HL-60 (cell line): ENCODE measurements at regions not wholly inside any gene's neighbourhood (a gene's known extent, or its start where the extent isn't known, plus 50 kb on each side); places are given as distances from the start of the nearest gene placed in this dataset.

Experiments used
- CTCF ChIP-seq: IDR thresholded peaks from one replicate; pipeline ENCODE4 v1.5.1; 2011; ENCODE audit warnings: low read length, control low read depth, inconsistent platforms; ENCODE audit not compliant: insufficient read depth
- GABPA ChIP-seq: IDR thresholded peaks from 2 replicates; pipeline ENCODE4 v1.6.1; 2012; ENCODE audit warnings: low read depth
- POLR2AphosphoS5 ChIP-seq: IDR thresholded peaks from 2 replicates; pipeline ENCODE4 v1.6.1; 2012; ENCODE audit warnings: low read depth
- REST ChIP-seq: IDR thresholded peaks from 2 replicates; pipeline ENCODE4 v1.6.1; 2012; ENCODE audit warnings: low read depth; ENCODE audit not compliant: insufficient replicate concordance
- SPI1 ChIP-seq: IDR thresholded peaks from 2 replicates; pipeline ENCODE4 v1.6.1; 2012; ENCODE audit warnings: low read depth, mild to moderate bottlenecking, borderline replicate concordance

DNA sequence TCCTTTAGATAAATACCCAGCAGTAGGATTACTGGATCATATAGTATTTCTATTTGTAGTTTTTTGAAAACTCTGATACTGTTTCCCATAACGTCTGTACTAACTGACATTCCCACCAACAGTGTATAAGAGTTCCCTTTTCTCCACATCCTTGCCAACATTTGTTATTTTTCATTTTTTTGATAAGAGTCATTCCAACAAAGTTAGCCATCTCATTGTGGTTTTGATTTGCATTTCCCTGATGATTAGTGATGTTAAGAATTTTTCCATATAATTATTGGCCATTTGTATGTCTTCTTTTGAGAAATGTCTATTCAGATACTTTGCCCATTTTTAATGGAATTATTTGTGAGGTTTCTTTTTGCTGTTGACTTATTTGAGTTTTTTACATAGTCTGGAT, 486.0 kb downstream of the FLRT2 start:
- TF ChIP-seq GABPA (no peak), CTCF (no peak), POLR2AphosphoS5 (no peak), REST (no peak), SPI1 (no peak)
